ENCODE measurements at regions not wholly inside any gene's neighbourhood (a gene's known extent, or its start where the extent isn't known, plus 50 kb on each side); places are given as distances from the start of the nearest gene placed in this dataset.

DNA sequence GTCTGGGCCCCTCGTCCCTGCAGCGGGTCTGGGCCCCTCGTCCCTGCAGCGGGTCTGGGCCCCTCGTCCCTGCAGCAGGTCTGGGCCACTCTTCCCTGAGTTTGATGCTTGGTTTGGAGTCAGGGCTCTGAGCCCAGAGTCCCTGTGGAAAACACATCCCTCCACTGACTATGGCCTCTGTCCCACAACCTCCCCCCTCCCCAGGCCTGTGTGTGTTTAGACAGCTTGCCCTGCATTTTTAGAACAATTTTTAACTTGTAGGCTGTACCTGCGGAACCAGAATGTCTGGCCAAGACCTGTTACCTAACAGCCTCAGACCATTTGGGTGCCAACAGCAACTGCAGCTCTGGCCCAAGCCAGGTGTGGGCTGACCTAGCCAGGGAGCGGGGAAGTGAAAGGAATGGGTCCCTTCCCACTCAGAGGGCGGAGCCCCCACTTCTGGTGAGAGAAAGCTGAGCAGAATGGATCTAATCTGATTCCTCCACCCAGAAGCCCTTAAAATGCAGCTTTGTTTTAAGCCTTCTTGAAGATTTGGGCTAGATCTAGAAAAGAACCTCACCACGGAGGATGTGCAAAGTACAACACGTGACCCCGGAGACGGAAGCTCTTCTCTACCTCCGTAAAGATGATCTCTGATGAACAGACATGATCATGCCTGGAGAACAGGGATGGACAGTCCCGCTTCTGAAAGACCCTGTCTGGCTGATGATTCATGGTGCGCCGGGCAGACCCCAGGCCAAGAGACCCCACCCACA lies 60.5 kb upstream of the TFRC start:
- no peak for TF ChIP-seq CREB1 (IDR thresholded peaks at IDR 0.05; ENCODE audit: low read depth)
- TF ChIP-seq, protein P1, sequence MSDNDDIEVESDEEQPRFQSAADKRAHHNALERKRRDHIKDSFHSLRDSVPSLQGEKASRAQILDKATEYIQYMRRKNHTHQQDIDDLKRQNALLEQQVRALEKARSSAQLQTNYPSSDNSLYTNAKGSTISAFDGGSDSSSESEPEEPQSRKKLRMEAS (IDR thresholded peaks at IDR 0.05): no peak
- TF ChIP-seq CEBPB (IDR thresholded peaks at IDR 0.05): 0 out of 2 replicates have a peak, but pooled peaks have one; percentile 20
- 0 out of 2 replicates have a peak, but pooled peaks have one; percentile 43 for TF ChIP-seq NFIC (IDR thresholded peaks at IDR 0.05)
- no peak for TF ChIP-seq TEAD4 (IDR thresholded peaks at IDR 0.05)
- TF ChIP-seq TCF12 (IDR thresholded peaks at IDR 0.05; ENCODE audit: low read depth): 0 out of 2 replicates have a peak, but pooled peaks have one; percentile 29

DNA sequence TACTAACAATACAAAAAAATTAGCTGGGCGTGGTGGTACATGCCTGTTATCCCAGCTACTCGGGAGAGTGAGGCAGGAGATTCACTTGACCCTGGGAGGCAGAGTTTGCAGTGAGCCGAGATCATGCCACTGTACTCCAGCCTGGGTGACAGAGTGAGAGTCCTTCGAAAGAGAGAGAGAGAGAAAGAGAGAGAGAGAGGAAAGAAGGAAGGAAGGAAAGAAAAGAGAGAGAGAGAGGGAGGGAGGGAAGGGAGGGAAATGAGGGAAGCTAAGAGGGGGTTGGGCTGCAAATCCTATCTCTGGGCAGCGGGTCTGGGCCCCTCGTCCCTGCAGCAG lies 59.9 kb upstream of the TFRC start:
- no peak for TF ChIP-seq EGR1 (IDR thresholded peaks at IDR 0.05)
- no peak for TF ChIP-seq YY1 (IDR thresholded peaks at IDR 0.05; ENCODE audit: low read depth)
- no peak for TF ChIP-seq EP300 (IDR thresholded peaks at IDR 0.05; ENCODE audit: borderline replicate concordance)
- TF ChIP-seq CEBPB (IDR thresholded peaks at IDR 0.05): no peak
- TF ChIP-seq, protein P2, sequence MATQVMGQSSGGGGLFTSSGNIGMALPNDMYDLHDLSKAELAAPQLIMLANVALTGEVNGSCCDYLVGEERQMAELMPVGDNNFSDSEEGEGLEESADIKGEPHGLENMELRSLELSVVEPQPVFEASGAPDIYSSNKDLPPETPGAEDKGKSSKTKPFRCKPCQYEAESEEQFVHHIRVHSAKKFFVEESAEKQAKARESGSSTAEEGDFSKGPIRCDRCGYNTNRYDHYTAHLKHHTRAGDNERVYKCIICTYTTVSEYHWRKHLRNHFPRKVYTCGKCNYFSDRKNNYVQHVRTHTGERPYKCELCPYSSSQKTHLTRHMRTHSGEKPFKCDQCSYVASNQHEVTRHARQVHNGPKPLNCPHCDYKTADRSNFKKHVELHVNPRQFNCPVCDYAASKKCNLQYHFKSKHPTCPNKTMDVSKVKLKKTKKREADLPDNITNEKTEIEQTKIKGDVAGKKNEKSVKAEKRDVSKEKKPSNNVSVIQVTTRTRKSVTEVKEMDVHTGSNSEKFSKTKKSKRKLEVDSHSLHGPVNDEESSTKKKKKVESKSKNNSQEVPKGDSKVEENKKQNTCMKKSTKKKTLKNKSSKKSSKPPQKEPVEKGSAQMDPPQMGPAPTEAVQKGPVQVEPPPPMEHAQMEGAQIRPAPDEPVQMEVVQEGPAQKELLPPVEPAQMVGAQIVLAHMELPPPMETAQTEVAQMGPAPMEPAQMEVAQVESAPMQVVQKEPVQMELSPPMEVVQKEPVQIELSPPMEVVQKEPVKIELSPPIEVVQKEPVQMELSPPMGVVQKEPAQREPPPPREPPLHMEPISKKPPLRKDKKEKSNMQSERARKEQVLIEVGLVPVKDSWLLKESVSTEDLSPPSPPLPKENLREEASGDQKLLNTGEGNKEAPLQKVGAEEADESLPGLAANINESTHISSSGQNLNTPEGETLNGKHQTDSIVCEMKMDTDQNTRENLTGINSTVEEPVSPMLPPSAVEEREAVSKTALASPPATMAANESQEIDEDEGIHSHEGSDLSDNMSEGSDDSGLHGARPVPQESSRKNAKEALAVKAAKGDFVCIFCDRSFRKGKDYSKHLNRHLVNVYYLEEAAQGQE (IDR thresholded peaks at IDR 0.05; ENCODE audit: low read depth): no peak
- TF ChIP-seq TEAD4 (IDR thresholded peaks at IDR 0.05): no peak
- TF ChIP-seq CREB1 (IDR thresholded peaks at IDR 0.05; ENCODE audit: low read depth): no peak

DNA sequence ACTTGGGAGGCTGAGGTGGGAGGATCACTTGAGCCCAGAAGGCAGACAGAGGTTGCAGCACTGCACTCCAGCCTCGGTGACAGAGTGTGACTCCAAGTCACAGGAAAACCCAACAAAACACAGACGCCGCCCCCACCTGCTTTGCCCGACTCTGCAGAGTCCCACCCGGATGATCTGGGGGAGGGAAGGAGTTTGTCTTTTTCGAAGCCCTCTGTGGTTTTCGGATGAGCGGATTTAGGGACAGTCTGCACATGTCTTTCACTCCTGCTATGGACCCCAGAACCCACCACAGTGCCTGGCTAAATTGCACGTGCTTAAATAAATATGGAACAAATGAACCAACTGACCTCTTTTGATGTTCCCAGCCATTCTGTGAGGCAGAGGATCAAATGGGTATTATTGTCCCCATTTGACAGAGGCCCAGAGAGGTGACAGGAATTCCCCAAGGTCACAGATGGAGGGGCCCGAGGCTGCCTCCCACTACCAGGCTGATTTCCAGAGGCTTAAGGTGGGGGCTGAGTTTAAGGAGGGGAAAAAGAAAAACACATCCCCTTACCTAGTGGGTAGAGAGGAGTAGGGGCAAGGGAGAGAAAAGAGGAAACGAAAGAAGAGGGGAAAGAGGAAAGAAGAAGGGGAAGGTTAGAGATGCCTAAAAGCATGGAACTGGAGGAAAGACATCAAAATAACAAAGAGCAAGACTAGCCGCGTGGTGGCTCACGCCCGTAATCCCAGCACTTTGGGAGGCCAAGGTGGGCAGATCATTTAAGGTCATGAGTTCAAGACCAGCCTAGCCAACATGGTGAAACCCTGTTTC lies 59.4 kb upstream of the TFRC start:
- TF ChIP-seq RAD21 (IDR thresholded peaks at IDR 0.05; ENCODE audit: low read depth) (no peak), YY1 (IDR thresholded peaks at IDR 0.05; ENCODE audit: low read depth) (no peak), ZBTB7A (IDR thresholded peaks at IDR 0.05; ENCODE audit: low read depth) (no peak), CEBPB (IDR thresholded peaks at IDR 0.05) (no peak), CREB1 (IDR thresholded peaks at IDR 0.05; ENCODE audit: low read depth) (no peak), TAF1 (IDR thresholded peaks at IDR 0.05; ENCODE audit: low read depth) (no peak), USF1 (IDR thresholded peaks at IDR 0.05) (no peak), NFIC (IDR thresholded peaks at IDR 0.05) (no peak), TEAD4 (IDR thresholded peaks at IDR 0.05) (no peak), FOXM1 (IDR thresholded peaks at IDR 0.05; ENCODE audit: borderline replicate concordance, low read depth) (no peak), EGR1 (IDR thresholded peaks at IDR 0.05) (no peak), EP300 (IDR thresholded peaks at IDR 0.05; ENCODE audit: borderline replicate concordance) (no peak), TCF12 (IDR thresholded peaks at IDR 0.05; ENCODE audit: low read depth) (no peak)
- TF ChIP-seq, protein P1 (IDR thresholded peaks at IDR 0.05): no peak
- TF ChIP-seq, protein P2 (IDR thresholded peaks at IDR 0.05; ENCODE audit: low read depth): no peak

DNA sequence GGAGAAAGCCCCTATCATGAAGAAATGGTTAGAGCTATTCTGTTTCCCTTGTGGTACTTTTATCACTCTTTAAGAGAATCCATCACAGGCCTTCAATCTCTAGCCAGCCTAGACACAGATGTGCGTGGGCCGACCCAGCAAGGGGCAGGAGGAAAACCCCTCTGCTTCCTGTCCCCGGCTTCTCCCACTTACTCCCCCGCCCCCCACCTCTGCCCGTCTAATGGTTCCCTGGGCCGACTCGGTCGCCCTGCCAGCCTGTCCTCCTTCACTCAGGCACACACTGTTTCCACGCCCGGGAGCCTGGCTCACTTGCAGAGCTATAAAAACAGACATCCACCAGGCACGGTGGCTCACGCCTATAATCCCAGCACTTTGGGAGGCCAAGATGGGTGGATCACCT lies 58.3 kb upstream of the TFRC start:
- TF ChIP-seq USF1 (IDR thresholded peaks at IDR 0.05) (no peak), RAD21 (IDR thresholded peaks at IDR 0.05; ENCODE audit: low read depth) (no peak), NFIC (IDR thresholded peaks at IDR 0.05) (no peak), CEBPB (IDR thresholded peaks at IDR 0.05) (no peak), TAF1 (IDR thresholded peaks at IDR 0.05; ENCODE audit: low read depth) (no peak), EP300 (IDR thresholded peaks at IDR 0.05; ENCODE audit: borderline replicate concordance) (no peak), TCF12 (IDR thresholded peaks at IDR 0.05; ENCODE audit: low read depth) (no peak), FOXM1 (IDR thresholded peaks at IDR 0.05; ENCODE audit: borderline replicate concordance, low read depth) (no peak), YY1 (IDR thresholded peaks at IDR 0.05; ENCODE audit: low read depth) (no peak)
- TF ChIP-seq, protein P2 (IDR thresholded peaks at IDR 0.05; ENCODE audit: low read depth): no peak
- TF ChIP-seq, protein P1 (IDR thresholded peaks at IDR 0.05): no peak
